Glutamatergic neuron (in vitro differentiated cells): ENCODE measurements at regions not wholly inside any gene's neighbourhood (a gene's known extent, or its start where the extent isn't known, plus 50 kb on each side); places are given as distances from the start of the nearest gene placed in this dataset.
"Not testable (repeated sequence)": the region's sequence is repeated elsewhere in the genome, so short reads cannot be mapped to it uniquely, and the experiment has no call there.

Experiments
- DNase-seq: peaks from one replicate; pipeline ENCODE4 v3.0.0; 2022
- H3K27ac Mint-ChIP-seq: one replicate; pipeline ENCODE4 v1.8.0; 2020; ENCODE audit warnings: mild to moderate bottlenecking, mixed read lengths, inconsistent platforms; ENCODE audit not compliant: unreplicated experiment
- H3K27me3 Mint-ChIP-seq: one replicate; pipeline ENCODE4 v1.8.0; 2020; ENCODE audit warnings: mild to moderate bottlenecking, moderate library complexity, mixed read lengths, inconsistent platforms; ENCODE audit not compliant: unreplicated experiment
- H3K36me3 Mint-ChIP-seq: one replicate; pipeline ENCODE4 v1.8.0; 2020; ENCODE audit warnings: mild to moderate bottlenecking, mixed read lengths, inconsistent platforms; ENCODE audit not compliant: unreplicated experiment
- H3K4me1 Mint-ChIP-seq: one replicate; pipeline ENCODE4 v1.8.0; 2020; ENCODE audit warnings: mild to moderate bottlenecking, low read depth, mixed read lengths, inconsistent platforms; ENCODE audit not compliant: unreplicated experiment
- H3K4me3 Mint-ChIP-seq: one replicate; pipeline ENCODE4 v1.8.0; 2020; ENCODE audit warnings: mild to moderate bottlenecking, mixed read lengths, inconsistent platforms; ENCODE audit not compliant: unreplicated experiment
- H3K9me3 Mint-ChIP-seq: one replicate; pipeline ENCODE4 v1.8.0; 2020; ENCODE audit warnings: mild to moderate bottlenecking, moderate library complexity, mixed read lengths, inconsistent platforms; ENCODE audit not compliant: unreplicated experiment
- TF ChIP-seq, protein P1 (sequence below): fragments of 200-600 bp; sonication (generic); IDR thresholded peaks from one replicate; pipeline ENCODE4 v1.5.0; 2021; ENCODE audit not compliant: partially characterized antibody, unreplicated experiment

GRCh38 chr12:42871816-42872215 is 282.3 kb upstream of the PRICKLE1 start:
- Mint-ChIP-seq H3K9me3 (no peaks in the 10 kb centered on the region), H3K27ac (no peak overlapping the region)
- DNase-seq, result no peak

DNA sequence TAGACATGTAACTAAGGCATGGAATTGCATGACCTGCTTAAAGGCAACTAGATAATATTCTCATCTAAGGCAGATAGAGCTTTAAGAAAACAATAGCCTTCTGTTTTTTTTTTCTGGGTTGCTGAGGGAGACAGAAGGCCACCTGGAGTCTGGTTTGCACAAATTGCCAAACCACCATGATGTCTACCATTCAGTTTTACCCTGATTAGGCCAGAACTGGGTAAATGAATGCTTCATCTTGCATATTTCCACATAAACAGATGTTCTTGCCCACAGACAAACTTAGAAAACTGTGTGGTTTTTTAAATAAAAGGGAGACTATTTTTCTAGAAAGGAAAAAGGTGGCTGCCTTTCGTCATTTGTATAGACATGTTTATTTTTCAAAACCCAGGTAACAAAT is 278.7 kb upstream of the PRICKLE1 start:
- Mint-ChIP-seq H3K27me3 (no peaks in the 10 kb centered on the region), H3K9me3 (no peaks in the 10 kb centered on the region), H3K36me3 (no peaks in the 10 kb centered on the region), H3K27ac (no peak overlapping the region), H3K4me1 (no peaks in the 10 kb centered on the region), H3K4me3 (no peak overlapping the region)
- TF ChIP-seq, protein P1, sequence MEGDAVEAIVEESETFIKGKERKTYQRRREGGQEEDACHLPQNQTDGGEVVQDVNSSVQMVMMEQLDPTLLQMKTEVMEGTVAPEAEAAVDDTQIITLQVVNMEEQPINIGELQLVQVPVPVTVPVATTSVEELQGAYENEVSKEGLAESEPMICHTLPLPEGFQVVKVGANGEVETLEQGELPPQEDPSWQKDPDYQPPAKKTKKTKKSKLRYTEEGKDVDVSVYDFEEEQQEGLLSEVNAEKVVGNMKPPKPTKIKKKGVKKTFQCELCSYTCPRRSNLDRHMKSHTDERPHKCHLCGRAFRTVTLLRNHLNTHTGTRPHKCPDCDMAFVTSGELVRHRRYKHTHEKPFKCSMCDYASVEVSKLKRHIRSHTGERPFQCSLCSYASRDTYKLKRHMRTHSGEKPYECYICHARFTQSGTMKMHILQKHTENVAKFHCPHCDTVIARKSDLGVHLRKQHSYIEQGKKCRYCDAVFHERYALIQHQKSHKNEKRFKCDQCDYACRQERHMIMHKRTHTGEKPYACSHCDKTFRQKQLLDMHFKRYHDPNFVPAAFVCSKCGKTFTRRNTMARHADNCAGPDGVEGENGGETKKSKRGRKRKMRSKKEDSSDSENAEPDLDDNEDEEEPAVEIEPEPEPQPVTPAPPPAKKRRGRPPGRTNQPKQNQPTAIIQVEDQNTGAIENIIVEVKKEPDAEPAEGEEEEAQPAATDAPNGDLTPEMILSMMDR, result no peak
- no peak for DNase-seq

More at GRCh38 chr12:42871816-42872215, 282.3 kb upstream of the PRICKLE1 start:
- no peaks in the 10 kb centered on the region for H3K27me3 Mint-ChIP-seq
- no peak overlapping the region for H3K4me3 Mint-ChIP-seq
- TF ChIP-seq, protein P1, result no peak
- H3K36me3 Mint-ChIP-seq, result no peaks in the 10 kb centered on the region
- H3K4me1 Mint-ChIP-seq, result no peaks in the 10 kb centered on the region

GRCh38 chr12:42865282-42865681 is 275.7 kb upstream of the PRICKLE1 start:
- TF ChIP-seq, protein P1, result no peak
- H3K4me1 Mint-ChIP-seq, result no peaks in the 10 kb centered on the region
- no peak overlapping the region for H3K4me3 Mint-ChIP-seq
- no peaks in the 10 kb centered on the region for H3K36me3 Mint-ChIP-seq
- H3K27ac Mint-ChIP-seq, result no peak overlapping the region
- H3K9me3 Mint-ChIP-seq, result no peaks in the 10 kb centered on the region
- no peaks in the 10 kb centered on the region for H3K27me3 Mint-ChIP-seq
- DNase-seq, result no peak

- Mint-ChIP-seq H3K9me3 (no peaks in the 10 kb centered on the region), H3K27ac (no peak overlapping the region), H3K4me1 (no peaks in the 10 kb centered on the region), H3K27me3 (peaks cover 1% of the 10 kb centered on the region), H3K4me3 (no peak overlapping the region), H3K36me3 (no peaks in the 10 kb centered on the region)
- no peak for DNase-seq
- TF ChIP-seq, protein P1, result no peak
These were observed 272.5 kb upstream of the PRICKLE1 start for GRCh38 chr12:42862055-42862454.

GRCh38 chr12:42860331-42860730 is 270.8 kb upstream of the PRICKLE1 start:
- H3K27me3 Mint-ChIP-seq, H3K27ac Mint-ChIP-seq, H3K36me3 Mint-ChIP-seq, DNase-seq, H3K4me3 Mint-ChIP-seq, H3K4me1 Mint-ChIP-seq, H3K9me3 Mint-ChIP-seq: not testable (repeated sequence)

GRCh38 chr12:42859612-42860011 is 270.1 kb upstream of the PRICKLE1 start:
- no peak for DNase-seq
- Mint-ChIP-seq H3K27ac (no peak overlapping the region), H3K9me3 (no peaks in the 10 kb centered on the region), H3K27me3 (peaks cover 3% of the 10 kb centered on the region), H3K4me3 (no peak overlapping the region), H3K4me1 (no peaks in the 10 kb centered on the region), H3K36me3 (no peaks in the 10 kb centered on the region)
- TF ChIP-seq, protein P1, result no peak
